Right lobe of liver (tissue), 4 donors: ENCODE measurements at regions not wholly inside any gene's neighbourhood (a gene's known extent, or its start where the extent isn't known, plus 50 kb on each side); places are given as distances from the start of the nearest gene placed in this dataset.

Source experiments
- CTCF ChIP-seq, 4 donors: fragments of 200-600 bp in 3 of 4; fragments of 450-650 bp in 1 of 4; IDR thresholded peaks; one replicate each; pipeline versions ENCODE4 v1.5.1 to v1.8.0; 2016 to 2022; ENCODE audit warnings: antibody characterized with exemption in 4 of 4, mild to moderate bottlenecking in 2 of 4
- POLR2A ChIP-seq: fragments of 450-650 bp; IDR thresholded peaks from one replicate; pipeline ENCODE4 v1.6.1; 2017; ENCODE audit warnings: antibody characterized with exemption, mild to moderate bottlenecking
- donor health status: DM: no; HTN: no; CAD: no.
- donor health status: DM: no; HTN: no; CAD: no.
- donor health status: DM: no; HTN: yes; CAD: no.

GRCh38 chr9:97096793-97097192 is 57.9 kb upstream of the CTSV start:
- TF ChIP-seq CTCF (IDR thresholded peaks at IDR 0.05) (no peak), POLR2A (no peak)
